B cell (primary cell): ENCODE measurements at regions not wholly inside any gene's neighbourhood (a gene's known extent, or its start where the extent isn't known, plus 50 kb on each side); places are given as distances from the start of the nearest gene placed in this dataset.

Experiments used
- ATAC-seq: fragments of 200-7000 bp; cut with Tn5 transposase; one replicate; pipeline ENCODE4 v1.10.0; 2021; ENCODE audit warnings: low read depth, mild to moderate bottlenecking, moderate number of reproducible peaks, moderate library complexity
- CTCF ChIA-PET: fragments of 350-600 bp; sonication (Branson Sonifier 250); formaldehyde crosslinking; loops from one replicate; lab custom pipeline; 2021; ENCODE audit warnings: antibody characterized with exemption, inconsistent platforms; lab: Charles Lee
- POLR2A ChIA-PET: fragments of 350-600 bp; sonication (Branson Sonifier 250); formaldehyde crosslinking; loops from one replicate; lab custom pipeline; 2021; ENCODE audit warnings: antibody characterized with exemption; lab: Charles Lee
- DNase-seq: peaks from one replicate; pipeline ENCODE4 v3.0.0; 2013
- H2AFZ ChIP-seq: 2 replicates; pipeline ENCODE4 v1.6.1; 2012; ENCODE audit warnings: mild to moderate bottlenecking, low read depth, low read length; ENCODE audit not compliant: insufficient read depth, poor library complexity, severe bottlenecking
- H3K27ac ChIP-seq, 2 donors: 1 replicate in 1 of 2; 2 replicates in 1 of 2; pipeline ENCODE4 v1.5.1; 2012 to 2013; ENCODE audit warnings: low read length in 2 of 2, mild to moderate bottlenecking in 2 of 2, moderate library complexity in 1 of 2
- H3K27me3 ChIP-seq, 4 experiments: fragments of 200-600 bp in 1 of 4; sonication (generic) in 1 of 4; replicated peaks in 1 of 4; 1 replicate in 2 of 4; 2 replicates in 2 of 4; pipeline versions ENCODE4 v1.6.1 to v1.7.0; 2013 to 2016; ENCODE audit warnings: low read length in 3 of 4, mild to moderate bottlenecking in 2 of 4, mixed read lengths in 1 of 4, moderate library complexity in 1 of 4; ENCODE audit not compliant: insufficient read depth in 4 of 4, control insufficient read depth in 3 of 4; ENCODE audit errors: control extremely low read depth in 1 of 4
- H3K36me3 ChIP-seq, 2 experiments: replicated peaks in 1 of 2; 1 replicate in 1 of 2; 2 replicates in 1 of 2; pipeline versions ENCODE4 v1.6.1 to v1.7.1; 2013; ENCODE audit warnings: low read length in 1 of 2; ENCODE audit not compliant: insufficient read depth in 2 of 2, control insufficient read depth in 1 of 2; ENCODE audit errors: control extremely low read depth in 1 of 2, extremely low read depth in 1 of 2
- H3K4me1 ChIP-seq, 2 donors: fragments of 200-600 bp in 1 of 2; sonication (generic) in 1 of 2; 1 replicate in 1 of 2; 2 replicates in 1 of 2; pipeline versions ENCODE4 v1.5.1 to v1.6.1; 2013 to 2017; ENCODE audit warnings: low read length in 2 of 2; ENCODE audit not compliant: control insufficient read depth in 2 of 2, insufficient read depth in 2 of 2
- H3K4me2 ChIP-seq: replicated peaks from 2 replicates; pipeline ENCODE3; 2012; ENCODE audit warnings: mild to moderate bottlenecking, low read depth, low read length; ENCODE audit not compliant: poor library complexity, severe bottlenecking
- H3K4me3 ChIP-seq, 5 experiments: fragments of 200-600 bp in 1 of 5; sonication (generic) in 1 of 5; 1 replicate in 3 of 5; 2 replicates in 2 of 5; pipeline versions ENCODE4 v1.5.1 to v1.7.0; 2011 to 2016; ENCODE audit warnings: low read length in 4 of 5, mild to moderate bottlenecking in 4 of 5, low read depth in 2 of 5, control low read depth in 1 of 5, moderate library complexity in 1 of 5; ENCODE audit not compliant: insufficient read depth in 1 of 5; ENCODE audit errors: control extremely low read depth in 1 of 5, extremely low read depth in 1 of 5
- H3K79me2 ChIP-seq: fragments of 200-600 bp; sonication (generic); one replicate; pipeline ENCODE4 v1.6.0; 2016; ENCODE audit warnings: low read length; ENCODE audit not compliant: control insufficient read depth, insufficient read depth
- H3K9ac ChIP-seq: fragments of 200-600 bp; sonication (generic); 2 replicates; pipeline ENCODE4 v1.6.1; 2017; ENCODE audit warnings: mild to moderate bottlenecking, low read length, moderate library complexity
- H3K9me3 ChIP-seq, 3 donors: one replicate each; pipeline versions ENCODE4 v1.6.1 to v1.7.1; 2013; ENCODE audit warnings: low read length in 2 of 3; ENCODE audit not compliant: control insufficient read depth in 2 of 3, insufficient read depth in 1 of 3; ENCODE audit errors: control extremely low read depth in 1 of 3
- H4K20me1 ChIP-seq: 2 replicates; pipeline ENCODE4 v1.6.0; 2012; ENCODE audit warnings: mild to moderate bottlenecking, low read length; ENCODE audit not compliant: insufficient read depth, control insufficient read depth, poor library complexity, severe bottlenecking
- H3K27ac Mint-ChIP-seq: one replicate; pipeline ENCODE4 v1.8.0; 2021; ENCODE audit warnings: mixed read lengths
- H3K27me3 Mint-ChIP-seq: one replicate; pipeline ENCODE4 v1.8.0; 2021; ENCODE audit warnings: mixed read lengths
- H3K4me1 Mint-ChIP-seq: one replicate; pipeline ENCODE4 v1.8.0; 2021; ENCODE audit warnings: mixed read lengths
- H3K4me3 Mint-ChIP-seq: one replicate; pipeline ENCODE4 v1.8.0; 2021; ENCODE audit warnings: mixed read lengths
- H3K9me3 Mint-ChIP-seq: one replicate; pipeline ENCODE4 v1.8.0; 2022; ENCODE audit warnings: mixed read lengths; ENCODE audit not compliant: insufficient read depth
- EZH2 ChIP-seq: IDR thresholded peaks from 2 replicates; pipeline ENCODE4 v1.6.1; 2012; ENCODE audit warnings: borderline replicate concordance, low read depth, mild to moderate bottlenecking, moderate library complexity, low read length; ENCODE audit not compliant: insufficient read depth, poor library complexity, severe bottlenecking
- WGBS: methylation state at CpG from one replicate; pipeline ENCODE4 v1.1.5; 2013; ENCODE audit warnings: missing lambda C conversion rate; ENCODE audit not compliant: insufficient coverage; 5-methylcytosine and 5-hydroxymethylcytosine counted together
- intact Hi-C: fragments of 100-400 bp; cut with micrococcal nuclease; formaldehyde crosslinking; loops from one replicate; pipeline ENCODE4 v1.10.0; 2022
- TF ChIP-seq, protein P1 (sequence below): fragments of 200-600 bp; IDR thresholded peaks from one replicate; pipeline ENCODE4 v1.8.0; 2022; ENCODE audit warnings: antibody characterized with exemption, mild to moderate bottlenecking

- TF ChIP-seq EZH2, result no peak
- TF ChIP-seq, protein P1, sequence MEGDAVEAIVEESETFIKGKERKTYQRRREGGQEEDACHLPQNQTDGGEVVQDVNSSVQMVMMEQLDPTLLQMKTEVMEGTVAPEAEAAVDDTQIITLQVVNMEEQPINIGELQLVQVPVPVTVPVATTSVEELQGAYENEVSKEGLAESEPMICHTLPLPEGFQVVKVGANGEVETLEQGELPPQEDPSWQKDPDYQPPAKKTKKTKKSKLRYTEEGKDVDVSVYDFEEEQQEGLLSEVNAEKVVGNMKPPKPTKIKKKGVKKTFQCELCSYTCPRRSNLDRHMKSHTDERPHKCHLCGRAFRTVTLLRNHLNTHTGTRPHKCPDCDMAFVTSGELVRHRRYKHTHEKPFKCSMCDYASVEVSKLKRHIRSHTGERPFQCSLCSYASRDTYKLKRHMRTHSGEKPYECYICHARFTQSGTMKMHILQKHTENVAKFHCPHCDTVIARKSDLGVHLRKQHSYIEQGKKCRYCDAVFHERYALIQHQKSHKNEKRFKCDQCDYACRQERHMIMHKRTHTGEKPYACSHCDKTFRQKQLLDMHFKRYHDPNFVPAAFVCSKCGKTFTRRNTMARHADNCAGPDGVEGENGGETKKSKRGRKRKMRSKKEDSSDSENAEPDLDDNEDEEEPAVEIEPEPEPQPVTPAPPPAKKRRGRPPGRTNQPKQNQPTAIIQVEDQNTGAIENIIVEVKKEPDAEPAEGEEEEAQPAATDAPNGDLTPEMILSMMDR, result no peak
- no peak overlapping the region for H3K4me2 ChIP-seq
- H3K27ac ChIP-seq, result no peak overlapping the region
- H3K4me3 ChIP-seq, result no peak overlapping the region
- ChIA-PET POLR2A (no interaction called here), CTCF (no interaction called here)
- no peaks in the 10 kb centered on the region for H3K9me3 ChIP-seq
- H3K4me1 ChIP-seq, result no peaks in the 10 kb centered on the region
- 80% methylated on average over 2 of the region's 3 CpGs for WGBS
- DNase-seq (no peak), ATAC-seq (no peak)
- Mint-ChIP-seq H3K9me3 (peaks cover 4% of the 10 kb centered on the region), H3K27me3 (no peaks in the 10 kb centered on the region), H3K4me3 (no peak overlapping the region), H3K27ac (no peak overlapping the region), H3K4me1 (no peaks in the 10 kb centered on the region)
- no peaks in the 10 kb centered on the region for H3K79me2 ChIP-seq
- H3K27me3 ChIP-seq, result no peaks in the 10 kb centered on the region
- no peak overlapping the region for H3K9ac ChIP-seq
- no peaks in the 10 kb centered on the region for H3K36me3 ChIP-seq
- H4K20me1 ChIP-seq, result no peaks in the 10 kb centered on the region
- intact Hi-C loops, result no loop called here
- no peak overlapping the region for H2AFZ ChIP-seq
Observed at GRCh38 chr5:30908356-30908755, 285.1 kb upstream of the CDH6 start.

GRCh38 chr5:30900367-30900766, 293.1 kb upstream of the CDH6 start:
- H3K4me3 Mint-ChIP-seq, result no peak overlapping the region

More at GRCh38 chr5:30900367-30900766, 293.1 kb upstream of the CDH6 start:
- Histone ChIP-seq H3K4me3 (no peak overlapping the region), H3K27ac (no peak overlapping the region), H3K36me3 (no peaks in the 10 kb centered on the region), H4K20me1 (no peaks in the 10 kb centered on the region), H2AFZ (no peak overlapping the region), H3K4me2 (no peak overlapping the region), H3K9ac (no peak overlapping the region), H3K79me2 (no peaks in the 10 kb centered on the region), H3K27me3 (no peaks in the 10 kb centered on the region), H3K4me1 (no peaks in the 10 kb centered on the region), H3K9me3 (no peaks in the 10 kb centered on the region)
- CTCF ChIA-PET, result no interaction called here
- POLR2A ChIA-PET, result no interaction called here
- H3K9me3 Mint-ChIP-seq, result peaks cover 5% of the 10 kb centered on the region
- H3K27ac Mint-ChIP-seq, result no peak overlapping the region
- ATAC-seq, result no peak
- H3K27me3 Mint-ChIP-seq, result no peaks in the 10 kb centered on the region
- no peak for DNase-seq
- intact Hi-C loops, result no loop called here
- H3K4me1 Mint-ChIP-seq, result no peaks in the 10 kb centered on the region
- TF ChIP-seq, protein P1, result no peak
- TF ChIP-seq EZH2, result no peak
